ENCODE measurements at regions not wholly inside any gene's neighbourhood (a gene's known extent, or its start where the extent isn't known, plus 50 kb on each side); places are given as distances from the start of the nearest gene placed in this dataset.

- DNase-seq, result no peak
Observed at GRCh38 chr5:119792161-119792799, 162.9 kb downstream of the FAM170A start.

GRCh38 chr5:119795768-119796167 lies 166.4 kb downstream of the FAM170A start:
- DNase-seq, result no peak

- DNase-seq, result no peak
Observed at GRCh38 chr5:119801570-119801969, 172.2 kb downstream of the FAM170A start.

- no peak for DNase-seq
Observed at GRCh38 chr5:119808024-119808423, 178.7 kb downstream of the FAM170A start.

- no peak for DNase-seq
Observed at GRCh38 chr5:119808474-119808873, 179.1 kb downstream of the FAM170A start.

- DNase-seq, result no peak
Observed at GRCh38 chr5:119810217-119810616, 180.9 kb downstream of the FAM170A start.

- no peak for DNase-seq
Observed at GRCh38 chr5:119811458-119811857, 182.1 kb downstream of the FAM170A start.

- DNase-seq, result no peak
Observed at GRCh38 chr5:119814655-119815054, 185.3 kb downstream of the FAM170A start.

GRCh38 chr5:119816055-119816454 lies 186.7 kb downstream of the FAM170A start:
- no peak for DNase-seq

GRCh38 chr5:119820016-119820415 lies 190.7 kb downstream of the FAM170A start:
- no peak for DNase-seq

GRCh38 chr5:119820608-119821007 lies 191.2 kb downstream of the FAM170A start:
- no peak for DNase-seq

GRCh38 chr5:119828541-119828940 lies 199.2 kb downstream of the FAM170A start:
- DNase-seq, result no peak

- DNase-seq, result no peak
Observed at GRCh38 chr5:119829341-119829740, 200.0 kb downstream of the FAM170A start.

- DNase-seq, result no peak
Observed at GRCh38 chr5:119833176-119833575, 203.8 kb downstream of the FAM170A start.

GRCh38 chr5:119840175-119840574 lies 210.8 kb downstream of the FAM170A start:
- DNase-seq, result no peak

- no peak for DNase-seq
Observed at GRCh38 chr5:119852140-119852539, 222.8 kb downstream of the FAM170A start.

GRCh38 chr5:119860463-119860862 lies 231.1 kb downstream of the FAM170A start:
- DNase-seq, result no peak

GRCh38 chr5:119862619-119863018 lies 233.3 kb downstream of the FAM170A start:
- DNase-seq, result no peak

- no peak for DNase-seq
Observed at GRCh38 chr5:119864286-119864685, 234.9 kb downstream of the FAM170A start.

GRCh38 chr5:119873611-119874010 lies 244.3 kb downstream of the FAM170A start:
- no peak for DNase-seq

GRCh38 chr5:119876522-119876921 lies 247.2 kb downstream of the FAM170A start:
- no peak for DNase-seq

GRCh38 chr5:119878712-119879111 lies 249.4 kb downstream of the FAM170A start:
- DNase-seq, result no peak

- no peak for DNase-seq
Observed at GRCh38 chr5:119879446-119879845, 250.1 kb downstream of the FAM170A start.

- no peak for DNase-seq
Observed at GRCh38 chr5:119895066-119895465, 265.7 kb downstream of the FAM170A start.

GRCh38 chr5:119896826-119897536 lies 267.6 kb downstream of the FAM170A start:
- no peak for DNase-seq
